K562 (cell line): ENCODE measurements at regions not wholly inside any gene's neighbourhood (a gene's known extent, or its start where the extent isn't known, plus 50 kb on each side); places are given as distances from the start of the nearest gene placed in this dataset.

Source experiments
- ATAC-seq: fragments of 200-7000 bp; cut with Tn5 transposase; 3 replicates; pipeline ENCODE4 v1.9.1; 2020; ENCODE audit warnings: moderate library complexity
- BruUV-seq: library from RNA; stranded (reverse); fragments of 400-500 nt; replicated peaks from 2 replicates; lab custom pipeline; 2021; lab: Mats Ljungman, UMichigan
- CTCF ChIA-PET: fragments of 300-600 bp; formaldehyde crosslinking; extraction: SDS; loops from one replicate; lab custom pipeline; 2021; ENCODE audit warnings: low intra/inter-chr PET ratio; lab: Yijun Ruan, JAX
- POLR2A ChIA-PET: fragments of 300-600, 350-650 bp; sonication (Branson Sonifier 250); formaldehyde crosslinking; extraction: SDS; loops from one replicate; lab custom pipeline; 2021; ENCODE audit warnings: antibody characterized with exemption, inconsistent platforms; lab: Yijun Ruan, JAX
- DNase-seq, 4 experiments: peaks; one replicate each; pipeline versions ENCODE4 v3.0.0 to v3.0.0-alpha.2; 2011 to 2018; ENCODE audit warnings: low spot score in 3 of 4, mixed read lengths in 3 of 4; ENCODE audit errors: extremely low read depth in 1 of 4
- FAIRE-seq: peaks from 2 replicates; lab custom pipeline; 2011; peaks lifted over from hg19 to GRCh38; lab: Jason Lieb, UNC
- H2AFZ ChIP-seq: 2 replicates; pipeline ENCODE4 v1.6.0; 2011; ENCODE audit warnings: low read depth, low read length, control low read depth, inconsistent platforms
- H3K27ac ChIP-seq: fragments of 200-600 bp; 3 replicates; pipeline ENCODE4 v1.8.0; 2011; ENCODE audit warnings: low read depth, mild to moderate bottlenecking, control low read depth, inconsistent platforms, low read length, moderate library complexity, mixed read lengths; ENCODE audit errors: extremely low read depth
- H3K27me3 ChIP-seq, 2 experiments: fragments of 300-600 bp in 1 of 2; 2 replicates in 1 of 2; 3 replicates in 1 of 2; pipeline versions ENCODE4 v1.6.0 to v1.8.0; 2011; ENCODE audit warnings: inconsistent platforms in 2 of 2, low read length in 2 of 2, mild to moderate bottlenecking in 1 of 2, mixed read lengths in 1 of 2, moderate library complexity in 1 of 2; ENCODE audit not compliant: control insufficient read depth in 2 of 2, insufficient read depth in 2 of 2
- H3K36me3 ChIP-seq: fragments of 300-600 bp; 3 replicates; pipeline ENCODE4 v1.8.0; 2011; ENCODE audit warnings: mild to moderate bottlenecking, low read length, inconsistent platforms; ENCODE audit not compliant: control insufficient read depth, insufficient read depth
- H3K4me1 ChIP-seq, 2 experiments: fragments of 200-600 bp in 1 of 2; replicated peaks in 1 of 2; 2 replicates in 1 of 2; 3 replicates in 1 of 2; pipeline versions ENCODE4 v1.5.1 to v1.8.0; 2011; ENCODE audit warnings: inconsistent platforms in 2 of 2, low read length in 2 of 2, mild to moderate bottlenecking in 1 of 2, mixed read lengths in 1 of 2, moderate library complexity in 1 of 2; ENCODE audit not compliant: control insufficient read depth in 2 of 2, insufficient read depth in 2 of 2
- H3K4me2 ChIP-seq: 2 replicates; pipeline ENCODE4 v1.6.1; 2011; ENCODE audit warnings: low read length, control low read depth, inconsistent platforms, mixed read lengths; ENCODE audit not compliant: insufficient read depth
- H3K4me3 ChIP-seq: fragments of 200-600 bp; sonication (generic), shearing (Covaris generic); 2 replicates; pipeline ENCODE4 v1.5.1; 2016; ENCODE audit warnings: control low read depth, inconsistent platforms
- H3K79me2 ChIP-seq: fragments of 200-600 bp; 3 replicates; pipeline ENCODE4 v1.8.0; 2011; ENCODE audit warnings: low read length, inconsistent platforms; ENCODE audit not compliant: control insufficient read depth, insufficient read depth
- H3K9ac ChIP-seq, 2 experiments: 2 replicates each; pipeline versions ENCODE4 v1.6.0 to v1.6.1; 2011; ENCODE audit warnings: low read depth in 2 of 2, low read length in 2 of 2, control low read depth in 1 of 2, inconsistent platforms in 1 of 2, mild to moderate bottlenecking in 1 of 2, mixed read lengths in 1 of 2; ENCODE audit not compliant: insufficient read depth in 1 of 2
- H3K9me1 ChIP-seq: one replicate; pipeline ENCODE4 v1.6.0; 2011; ENCODE audit warnings: inconsistent platforms, mild to moderate bottlenecking, low read length, moderate library complexity; ENCODE audit not compliant: control insufficient read depth, insufficient read depth
- H3K9me3 ChIP-seq: replicated peaks from 2 replicates; pipeline ENCODE4 v1.5.1; 2011; ENCODE audit warnings: low read depth, low read length, inconsistent platforms; ENCODE audit not compliant: control insufficient read depth, insufficient read depth
- H4K20me1 ChIP-seq: replicated peaks from 2 replicates; pipeline ENCODE4 v1.6.1; 2011; ENCODE audit warnings: low read length, inconsistent platforms, mixed read lengths; ENCODE audit not compliant: control insufficient read depth, insufficient read depth
- BRD9 ChIP-seq: fragments of 450-650 bp; IDR thresholded peaks from 2 replicates; pipeline ENCODE4 v1.6.1; 2018; ENCODE audit warnings: low read depth; ENCODE audit not compliant: partially characterized antibody
- CBX3 ChIP-seq, 2 experiments: IDR thresholded peaks; 1 replicate in 1 of 2; 2 replicates in 1 of 2; pipeline ENCODE4 v1.6.1; 2012; ENCODE audit warnings: inconsistent platforms in 2 of 2, low read length in 2 of 2, borderline replicate concordance in 1 of 2, control low read depth in 1 of 2
- CREBBP ChIP-seq: IDR thresholded peaks from one replicate; pipeline ENCODE4 v1.6.1; 2012; ENCODE audit warnings: low read depth, mild to moderate bottlenecking, control low read depth, inconsistent platforms, low read length
- GABPB2 ChIP-seq: fragments of 250-450 bp; sonication (Bioruptor Pico); conservative IDR thresholded peaks from 2 replicates; pipeline ENCODE4 v1.5.1; 2021; ENCODE audit warnings: mild to moderate bottlenecking
- HNRNPK ChIP-seq: fragments of 200-400 bp; formaldehyde crosslinking; IDR thresholded peaks from one replicate; pipeline ENCODE4 v1.6.1; 2018; ENCODE audit warnings: mild to moderate bottlenecking, low read depth, low read length; ENCODE audit not compliant: poor library complexity, severe bottlenecking
- HOXB6 ChIP-seq: fragments of 250-450 bp; sonication (Bioruptor Pico); IDR thresholded peaks from 2 replicates; pipeline ENCODE4 v1.5.1; 2022; ENCODE audit warnings: mild to moderate bottlenecking, borderline replicate concordance
- KDM1A ChIP-seq, 2 experiments: fragments of 450-650 bp; IDR thresholded peaks; 2 replicates each; pipeline ENCODE4 v1.6.1; 2016; ENCODE audit warnings: mild to moderate bottlenecking in 2 of 2
- KLF10 ChIP-seq: fragments of 250-450 bp; sonication (Bioruptor Pico); IDR thresholded peaks from 2 replicates; pipeline ENCODE4 v1.6.1; 2021; ENCODE audit warnings: matching md5 sums
- NFIC ChIP-seq: fragments of 450-650 bp; IDR thresholded peaks from 2 replicates; pipeline ENCODE4 v1.6.1; 2017; ENCODE audit warnings: mild to moderate bottlenecking, inconsistent platforms
- NFYB ChIP-seq: IDR thresholded peaks from 2 replicates; pipeline ENCODE4 v1.6.1; 2011; ENCODE audit warnings: mild to moderate bottlenecking, moderate library complexity; ENCODE audit not compliant: insufficient read length; ENCODE audit errors: extremely low read depth
- PRMT5 ChIP-seq: sonication (generic); formaldehyde crosslinking; IDR thresholded peaks from 2 replicates; pipeline ENCODE4 v1.5.0; 2020; ENCODE audit warnings: missing genetic modification reagents
- PYGO2 ChIP-seq: fragments of 450-650 bp; IDR thresholded peaks from 2 replicates; pipeline ENCODE4 v1.6.1; 2016; ENCODE audit warnings: mild to moderate bottlenecking, missing genetic modification characterization, moderate library complexity, missing compliant biosample characterization
- RB1 ChIP-seq: fragments of 450-650 bp; IDR thresholded peaks from 2 replicates; pipeline ENCODE4 v1.6.1; 2017; ENCODE audit warnings: low read depth, mild to moderate bottlenecking
- SMARCA5 ChIP-seq: fragments of 450-650 bp; IDR thresholded peaks from 2 replicates; pipeline ENCODE4 v1.6.1; 2016
- WGBS: fragments of 100-300 bp; shearing (Covaris generic); methylation state at CpG from one replicate; pipeline ENCODE4 v1.1.6; 2016; ENCODE audit warnings: low coverage, mixed read lengths; ENCODE audit not compliant: insufficient coverage; ENCODE audit errors: missing lambda C conversion rate; 5-methylcytosine and 5-hydroxymethylcytosine counted together
- in situ Hi-C: fragments of 300-500 bp; cut with MboI; formaldehyde crosslinking; loops from 4 replicates; pipeline ENCODE4 v1.15.0; 2018; ENCODE audit warnings: inconsistent platforms, mixed read lengths
- intact Hi-C: fragments of 100-400 bp; cut with micrococcal nuclease; formaldehyde crosslinking; loops from 2 replicates; pipeline ENCODE4 v1.14.2; 2022
- TF ChIP-seq, protein P1 (sequence below), 2 experiments: fragments of 450-650 bp; IDR thresholded peaks; 2 replicates each; pipeline ENCODE4 v1.6.1; 2018; ENCODE audit warnings: mild to moderate bottlenecking in 2 of 2, low read depth in 1 of 2; ENCODE audit not compliant: partially characterized antibody in 2 of 2
- TF ChIP-seq, protein P2 (sequence below): fragments of 250-450 bp; sonication (Bioruptor Pico); IDR thresholded peaks from 2 replicates; pipeline ENCODE4 v1.9.0; 2021; ENCODE audit warnings: mild to moderate bottlenecking, inconsistent platforms

DNA sequence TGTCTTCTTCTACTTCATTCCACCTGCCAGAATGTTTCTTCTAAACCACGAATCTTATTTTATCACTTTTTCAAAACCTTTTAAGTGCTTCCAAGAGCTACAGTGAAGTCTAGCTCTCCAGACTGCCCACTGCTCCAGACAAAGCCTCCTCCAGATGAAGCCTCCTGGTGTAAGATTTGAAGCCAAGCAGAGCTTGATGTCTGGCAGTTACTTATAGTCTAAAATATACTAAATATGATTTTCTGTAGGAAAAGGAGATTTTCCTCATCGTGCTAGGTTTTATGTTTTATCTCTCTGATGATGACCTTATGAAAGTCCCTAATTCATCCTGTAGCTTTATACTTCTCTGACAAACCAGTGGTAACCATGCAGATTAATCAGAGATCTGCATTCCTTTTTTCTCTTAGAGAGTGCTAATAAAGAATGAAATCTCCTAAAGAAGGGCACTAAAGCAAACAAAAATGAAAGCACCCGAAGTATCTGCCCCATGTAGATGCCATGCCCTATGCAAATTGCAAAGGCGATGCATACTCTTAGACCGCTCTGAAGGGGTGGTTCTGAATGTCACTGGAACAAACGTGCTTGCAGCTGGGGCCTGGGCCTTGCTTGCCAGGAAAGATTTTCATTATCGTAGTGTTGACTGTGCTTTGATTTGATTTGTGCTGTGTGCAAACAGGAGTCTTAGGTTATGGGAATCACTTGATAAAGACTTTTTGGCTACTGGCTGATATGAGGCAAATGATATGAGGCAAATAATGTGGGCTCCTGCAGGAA is 314.2 kb downstream of the PID1 start:
- H3K27me3 ChIP-seq, result no peaks in the 10 kb centered on the region
- in situ Hi-C loops (no loop called here), intact Hi-C loops (no loop called here)
- H3K4me1 ChIP-seq, result no peaks in the 10 kb centered on the region
- DNase-seq (no peak), ATAC-seq (no peak), FAIRE-seq (no peak)
- no peak overlapping the region for H2AFZ ChIP-seq
- no peak overlapping the region for H3K4me2 ChIP-seq
- no peaks in the 10 kb centered on the region for H3K9me1 ChIP-seq
- no peak overlapping the region for H3K4me3 ChIP-seq
- H3K27ac ChIP-seq, result no peak overlapping the region
- WGBS, result 0% methylated on average over 7 of the region's 7 CpGs
- TF ChIP-seq NFIC (no peak), SMARCA5 (no peak), BRD9 (no peak), PRMT5 (CRISPR knock-in tag) (no peak), NFYB (no peak), PYGO2 (no peak), RB1 (no peak), HNRNPK (no peak), KLF10 (CRISPR knock-in tag) (no peak), GABPB2 (CRISPR knock-in tag) (no peak), CREBBP (no peak), CBX3 (IDR thresholded peaks at IDR 0.05; ENCODE audit: borderline replicate concordance in 1 of 2, low read length in 2 of 2) (no peak), HOXB6 (no peak), KDM1A (IDR thresholded peaks at IDR 0.05) (no peak)
- TF ChIP-seq, protein P1, sequence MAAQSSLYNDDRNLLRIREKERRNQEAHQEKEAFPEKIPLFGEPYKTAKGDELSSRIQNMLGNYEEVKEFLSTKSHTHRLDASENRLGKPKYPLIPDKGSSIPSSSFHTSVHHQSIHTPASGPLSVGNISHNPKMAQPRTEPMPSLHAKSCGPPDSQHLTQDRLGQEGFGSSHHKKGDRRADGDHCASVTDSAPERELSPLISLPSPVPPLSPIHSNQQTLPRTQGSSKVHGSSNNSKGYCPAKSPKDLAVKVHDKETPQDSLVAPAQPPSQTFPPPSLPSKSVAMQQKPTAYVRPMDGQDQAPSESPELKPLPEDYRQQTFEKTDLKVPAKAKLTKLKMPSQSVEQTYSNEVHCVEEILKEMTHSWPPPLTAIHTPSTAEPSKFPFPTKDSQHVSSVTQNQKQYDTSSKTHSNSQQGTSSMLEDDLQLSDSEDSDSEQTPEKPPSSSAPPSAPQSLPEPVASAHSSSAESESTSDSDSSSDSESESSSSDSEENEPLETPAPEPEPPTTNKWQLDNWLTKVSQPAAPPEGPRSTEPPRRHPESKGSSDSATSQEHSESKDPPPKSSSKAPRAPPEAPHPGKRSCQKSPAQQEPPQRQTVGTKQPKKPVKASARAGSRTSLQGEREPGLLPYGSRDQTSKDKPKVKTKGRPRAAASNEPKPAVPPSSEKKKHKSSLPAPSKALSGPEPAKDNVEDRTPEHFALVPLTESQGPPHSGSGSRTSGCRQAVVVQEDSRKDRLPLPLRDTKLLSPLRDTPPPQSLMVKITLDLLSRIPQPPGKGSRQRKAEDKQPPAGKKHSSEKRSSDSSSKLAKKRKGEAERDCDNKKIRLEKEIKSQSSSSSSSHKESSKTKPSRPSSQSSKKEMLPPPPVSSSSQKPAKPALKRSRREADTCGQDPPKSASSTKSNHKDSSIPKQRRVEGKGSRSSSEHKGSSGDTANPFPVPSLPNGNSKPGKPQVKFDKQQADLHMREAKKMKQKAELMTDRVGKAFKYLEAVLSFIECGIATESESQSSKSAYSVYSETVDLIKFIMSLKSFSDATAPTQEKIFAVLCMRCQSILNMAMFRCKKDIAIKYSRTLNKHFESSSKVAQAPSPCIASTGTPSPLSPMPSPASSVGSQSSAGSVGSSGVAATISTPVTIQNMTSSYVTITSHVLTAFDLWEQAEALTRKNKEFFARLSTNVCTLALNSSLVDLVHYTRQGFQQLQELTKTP (IDR thresholded peaks at IDR 0.05; ENCODE audit: low read depth in 1 of 2, partially characterized antibody in 2 of 2), result no peak
- TF ChIP-seq, protein P2, sequence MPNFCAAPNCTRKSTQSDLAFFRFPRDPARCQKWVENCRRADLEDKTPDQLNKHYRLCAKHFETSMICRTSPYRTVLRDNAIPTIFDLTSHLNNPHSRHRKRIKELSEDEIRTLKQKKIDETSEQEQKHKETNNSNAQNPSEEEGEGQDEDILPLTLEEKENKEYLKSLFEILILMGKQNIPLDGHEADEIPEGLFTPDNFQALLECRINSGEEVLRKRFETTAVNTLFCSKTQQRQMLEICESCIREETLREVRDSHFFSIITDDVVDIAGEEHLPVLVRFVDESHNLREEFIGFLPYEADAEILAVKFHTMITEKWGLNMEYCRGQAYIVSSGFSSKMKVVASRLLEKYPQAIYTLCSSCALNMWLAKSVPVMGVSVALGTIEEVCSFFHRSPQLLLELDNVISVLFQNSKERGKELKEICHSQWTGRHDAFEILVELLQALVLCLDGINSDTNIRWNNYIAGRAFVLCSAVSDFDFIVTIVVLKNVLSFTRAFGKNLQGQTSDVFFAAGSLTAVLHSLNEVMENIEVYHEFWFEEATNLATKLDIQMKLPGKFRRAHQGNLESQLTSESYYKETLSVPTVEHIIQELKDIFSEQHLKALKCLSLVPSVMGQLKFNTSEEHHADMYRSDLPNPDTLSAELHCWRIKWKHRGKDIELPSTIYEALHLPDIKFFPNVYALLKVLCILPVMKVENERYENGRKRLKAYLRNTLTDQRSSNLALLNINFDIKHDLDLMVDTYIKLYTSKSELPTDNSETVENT, result no peak
- H3K79me2 ChIP-seq, result no peaks in the 10 kb centered on the region
- BruUV-seq, result no TSS peak
- H3K9ac ChIP-seq, result no peak overlapping the region
- H3K36me3 ChIP-seq, result no peaks in the 10 kb centered on the region
- CTCF ChIA-PET, result no interaction called here
- POLR2A ChIA-PET, result no interaction called here
- H3K9me3 ChIP-seq, result no peaks in the 10 kb centered on the region; the same call in 1 of the 2 replicates
- H4K20me1 ChIP-seq, result no peaks in the 10 kb centered on the region
